Transverse colon (tissue), 4 donors: ENCODE measurements at regions not wholly inside any gene's neighbourhood (a gene's known extent, or its start where the extent isn't known, plus 50 kb on each side); places are given as distances from the start of the nearest gene placed in this dataset.

Source experiments
- CTCF ChIP-seq, 5 experiments: fragments of 200-600 bp in 3 of 5; fragments of 450-650 bp in 2 of 5; sonication (generic) in 3 of 5; IDR thresholded peaks; 1 replicate in 2 of 5; 2 replicates in 3 of 5; pipeline ENCODE4 v1.5.1; 2016 to 2017; ENCODE audit warnings: antibody characterized with exemption in 5 of 5, inconsistent platforms in 3 of 5, mild to moderate bottlenecking in 2 of 5, moderate library complexity in 1 of 5
- EP300 ChIP-seq: sonication (generic); formaldehyde crosslinking; IDR thresholded peaks from one replicate; pipeline ENCODE4 v1.6.1; 2017; ENCODE audit warnings: antibody characterized with exemption, low read depth
- POLR2A ChIP-seq: fragments of 450-650 bp; IDR thresholded peaks from one replicate; pipeline ENCODE4 v1.6.1; 2016; ENCODE audit warnings: antibody characterized with exemption, mild to moderate bottlenecking, moderate library complexity
- POLR2AphosphoS5 ChIP-seq, 3 donors: sonication (generic); formaldehyde crosslinking; IDR thresholded peaks; one replicate each; pipeline ENCODE4 v1.6.1; 2016; ENCODE audit warnings: antibody characterized with exemption in 3 of 3

GRCh38 chr4:181319629-181320028 lies 923.6 kb upstream of the TENM3 start:
- TF ChIP-seq POLR2A: no peak
- no peak for TF ChIP-seq CTCF (IDR thresholded peaks at IDR 0.05)
- TF ChIP-seq POLR2AphosphoS5 (IDR thresholded peaks at IDR 0.05): no peak
- no peak for TF ChIP-seq EP300
